WTC11 (cell line): ENCODE measurements at regions not wholly inside any gene's neighbourhood (a gene's known extent, or its start where the extent isn't known, plus 50 kb on each side); places are given as distances from the start of the nearest gene placed in this dataset.

Source experiments
- ATAC-seq: fragments of 200-7000 bp; cut with Tn5 transposase; 2 replicates; pipeline ENCODE4 v1.10.0; 2021; ENCODE audit warnings: mild to moderate bottlenecking, moderate library complexity
- CTCF ChIA-PET: fragments of 300-600 bp; sonication (Branson Sonifier 250); formaldehyde crosslinking; loops from one replicate; lab custom pipeline; 2021; ENCODE audit warnings: antibody characterized with exemption; lab: Charles Lee
- POLR2A ChIA-PET: fragments of 350-600 bp; sonication (Branson Sonifier 250); formaldehyde crosslinking; loops from one replicate; lab custom pipeline; 2021; ENCODE audit warnings: antibody characterized with exemption; lab: Charles Lee
- DNase-seq: peaks from one replicate; pipeline ENCODE4 v3.0.0; 2021; ENCODE audit warnings: low spot score
- H3K27ac Mint-ChIP-seq: 2 replicates; pipeline ENCODE4 v1.8.0; 2021; ENCODE audit warnings: mixed read lengths
- H3K27me3 Mint-ChIP-seq: 2 replicates; pipeline ENCODE4 v1.8.0; 2021; ENCODE audit warnings: low read depth, mild to moderate bottlenecking, moderate library complexity, mixed read lengths
- H3K36me3 Mint-ChIP-seq: 2 replicates; pipeline ENCODE4 v1.8.0; 2021; ENCODE audit warnings: mixed read lengths
- H3K4me1 Mint-ChIP-seq: 2 replicates; pipeline ENCODE4 v1.8.0; 2022; ENCODE audit warnings: mixed read lengths
- H3K4me3 Mint-ChIP-seq: 2 replicates; pipeline ENCODE4 v1.8.0; 2021; ENCODE audit warnings: mild to moderate bottlenecking, moderate library complexity, mixed read lengths
- H3K9me3 Mint-ChIP-seq: 2 replicates; pipeline ENCODE4 v1.8.0; 2021; ENCODE audit warnings: mixed read lengths
- CREB1 ChIP-seq: sonication (generic); formaldehyde crosslinking; IDR thresholded peaks from 2 replicates; pipeline ENCODE4 v1.8.0; 2023; ENCODE audit warnings: mild to moderate bottlenecking, missing genetic modification reagents
- CREM ChIP-seq: sonication (generic); formaldehyde crosslinking; IDR thresholded peaks from 2 replicates; pipeline ENCODE4 v1.8.1; 2022; ENCODE audit warnings: mild to moderate bottlenecking, missing genetic modification reagents, moderate library complexity
- HMGA2 ChIP-seq: fragments of 250-450 bp; sonication (Bioruptor Pico); IDR thresholded peaks from 2 replicates; pipeline ENCODE4 v1.4.0; 2021; ENCODE audit warnings: mild to moderate bottlenecking, moderate library complexity
- NR3C1 ChIP-seq: sonication (generic); formaldehyde crosslinking; conservative IDR thresholded peaks from 2 replicates; pipeline ENCODE4 v1.8.1; 2023; ENCODE audit warnings: low read depth, mild to moderate bottlenecking, missing genetic modification reagents
- SOX15 ChIP-seq: fragments of 250-450 bp; sonication (Bioruptor Pico); IDR thresholded peaks from 2 replicates; pipeline ENCODE4 v1.9.0; 2021; ENCODE audit warnings: mild to moderate bottlenecking
- SP1 ChIP-seq: sonication (generic); formaldehyde crosslinking; conservative IDR thresholded peaks from 2 replicates; pipeline ENCODE4 v1.8.1; 2022; ENCODE audit warnings: missing genetic modification reagents
- ZBTB21 ChIP-seq: sonication (generic); formaldehyde crosslinking; IDR thresholded peaks from 2 replicates; pipeline ENCODE4 v1.8.1; 2023; ENCODE audit warnings: mild to moderate bottlenecking, missing genetic modification reagents, borderline replicate concordance
- ZNF138 ChIP-seq: sonication (generic); formaldehyde crosslinking; conservative IDR thresholded peaks from 2 replicates; pipeline ENCODE4 v1.8.1; 2022; ENCODE audit warnings: mild to moderate bottlenecking, moderate library complexity, missing genetic modification reagents
- ZNF317 ChIP-seq: sonication (generic); formaldehyde crosslinking; IDR thresholded peaks from 2 replicates; pipeline ENCODE4 v1.8.1; 2023; ENCODE audit warnings: low read depth, mild to moderate bottlenecking, moderate library complexity, missing genetic modification reagents, borderline replicate concordance
- TF ChIP-seq, protein P1 (sequence below): sonication (generic); formaldehyde crosslinking; IDR thresholded peaks from 2 replicates; pipeline ENCODE4 v1.8.0; 2023; ENCODE audit warnings: missing genetic modification reagents, mild to moderate bottlenecking, borderline replicate concordance
- TF ChIP-seq, protein P2 (sequence below): fragments of 250-450 bp; sonication (Bioruptor Pico); IDR thresholded peaks from 2 replicates; pipeline ENCODE4 v1.9.0; 2021; ENCODE audit warnings: mild to moderate bottlenecking, borderline replicate concordance
- TF ChIP-seq, protein P3 (sequence below): fragments of 250-450 bp; sonication (Bioruptor Pico); conservative IDR thresholded peaks from 2 replicates; pipeline ENCODE4 v1.9.0; 2021; ENCODE audit warnings: mild to moderate bottlenecking
- TF ChIP-seq, protein P4 (sequence below): sonication (generic); formaldehyde crosslinking; conservative IDR thresholded peaks from 2 replicates; pipeline ENCODE4 v1.8.1; 2023; ENCODE audit warnings: mild to moderate bottlenecking, low read depth, missing genetic modification reagents, moderate library complexity
- TF ChIP-seq, protein P5 (sequence below): sonication (generic); formaldehyde crosslinking; IDR thresholded peaks from 2 replicates; pipeline ENCODE4 v1.8.0; 2022; ENCODE audit warnings: mild to moderate bottlenecking, missing genetic modification reagents
- TF ChIP-seq, protein P6 (sequence below): sonication (generic); formaldehyde crosslinking; IDR thresholded peaks from 2 replicates; pipeline ENCODE4 v1.8.0; 2022; ENCODE audit warnings: missing genetic modification reagents
- TF ChIP-seq, protein P7 (sequence below): sonication (generic); formaldehyde crosslinking; IDR thresholded peaks from 2 replicates; pipeline ENCODE4 v1.8.1; 2023; ENCODE audit warnings: mild to moderate bottlenecking, missing genetic modification reagents

DNA sequence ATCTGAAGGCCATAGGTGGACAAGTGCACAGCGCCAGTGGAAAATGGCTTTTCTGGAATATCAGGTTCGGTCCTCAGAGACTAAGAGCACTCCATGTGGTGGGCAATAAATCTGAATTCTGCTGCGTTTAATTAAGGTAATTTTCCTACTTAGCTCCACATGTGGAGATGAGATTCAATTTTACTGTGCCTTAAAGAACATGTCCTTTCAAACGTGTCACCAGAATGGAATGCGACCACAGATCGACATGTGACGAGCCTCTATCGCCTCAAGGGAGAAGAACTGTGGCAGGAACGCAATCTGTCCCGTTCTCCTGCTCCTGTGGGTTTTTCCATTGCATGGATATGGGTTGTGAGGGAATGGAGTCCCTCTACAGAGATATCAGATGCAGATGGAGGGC lies 205.3 kb upstream of the ZNF32 start:
- H3K27me3 Mint-ChIP-seq = no peaks in the 10 kb centered on the region
- TF ChIP-seq, protein P1, sequence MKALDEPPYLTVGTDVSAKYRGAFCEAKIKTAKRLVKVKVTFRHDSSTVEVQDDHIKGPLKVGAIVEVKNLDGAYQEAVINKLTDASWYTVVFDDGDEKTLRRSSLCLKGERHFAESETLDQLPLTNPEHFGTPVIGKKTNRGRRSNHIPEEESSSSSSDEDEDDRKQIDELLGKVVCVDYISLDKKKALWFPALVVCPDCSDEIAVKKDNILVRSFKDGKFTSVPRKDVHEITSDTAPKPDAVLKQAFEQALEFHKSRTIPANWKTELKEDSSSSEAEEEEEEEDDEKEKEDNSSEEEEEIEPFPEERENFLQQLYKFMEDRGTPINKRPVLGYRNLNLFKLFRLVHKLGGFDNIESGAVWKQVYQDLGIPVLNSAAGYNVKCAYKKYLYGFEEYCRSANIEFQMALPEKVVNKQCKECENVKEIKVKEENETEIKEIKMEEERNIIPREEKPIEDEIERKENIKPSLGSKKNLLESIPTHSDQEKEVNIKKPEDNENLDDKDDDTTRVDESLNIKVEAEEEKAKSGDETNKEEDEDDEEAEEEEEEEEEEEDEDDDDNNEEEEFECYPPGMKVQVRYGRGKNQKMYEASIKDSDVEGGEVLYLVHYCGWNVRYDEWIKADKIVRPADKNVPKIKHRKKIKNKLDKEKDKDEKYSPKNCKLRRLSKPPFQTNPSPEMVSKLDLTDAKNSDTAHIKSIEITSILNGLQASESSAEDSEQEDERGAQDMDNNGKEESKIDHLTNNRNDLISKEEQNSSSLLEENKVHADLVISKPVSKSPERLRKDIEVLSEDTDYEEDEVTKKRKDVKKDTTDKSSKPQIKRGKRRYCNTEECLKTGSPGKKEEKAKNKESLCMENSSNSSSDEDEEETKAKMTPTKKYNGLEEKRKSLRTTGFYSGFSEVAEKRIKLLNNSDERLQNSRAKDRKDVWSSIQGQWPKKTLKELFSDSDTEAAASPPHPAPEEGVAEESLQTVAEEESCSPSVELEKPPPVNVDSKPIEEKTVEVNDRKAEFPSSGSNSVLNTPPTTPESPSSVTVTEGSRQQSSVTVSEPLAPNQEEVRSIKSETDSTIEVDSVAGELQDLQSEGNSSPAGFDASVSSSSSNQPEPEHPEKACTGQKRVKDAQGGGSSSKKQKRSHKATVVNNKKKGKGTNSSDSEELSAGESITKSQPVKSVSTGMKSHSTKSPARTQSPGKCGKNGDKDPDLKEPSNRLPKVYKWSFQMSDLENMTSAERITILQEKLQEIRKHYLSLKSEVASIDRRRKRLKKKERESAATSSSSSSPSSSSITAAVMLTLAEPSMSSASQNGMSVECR (CRISPR knock-in tag) = no peak
- TF ChIP-seq SOX15 (CRISPR knock-in tag) = no peak
- TF ChIP-seq, protein P2, sequence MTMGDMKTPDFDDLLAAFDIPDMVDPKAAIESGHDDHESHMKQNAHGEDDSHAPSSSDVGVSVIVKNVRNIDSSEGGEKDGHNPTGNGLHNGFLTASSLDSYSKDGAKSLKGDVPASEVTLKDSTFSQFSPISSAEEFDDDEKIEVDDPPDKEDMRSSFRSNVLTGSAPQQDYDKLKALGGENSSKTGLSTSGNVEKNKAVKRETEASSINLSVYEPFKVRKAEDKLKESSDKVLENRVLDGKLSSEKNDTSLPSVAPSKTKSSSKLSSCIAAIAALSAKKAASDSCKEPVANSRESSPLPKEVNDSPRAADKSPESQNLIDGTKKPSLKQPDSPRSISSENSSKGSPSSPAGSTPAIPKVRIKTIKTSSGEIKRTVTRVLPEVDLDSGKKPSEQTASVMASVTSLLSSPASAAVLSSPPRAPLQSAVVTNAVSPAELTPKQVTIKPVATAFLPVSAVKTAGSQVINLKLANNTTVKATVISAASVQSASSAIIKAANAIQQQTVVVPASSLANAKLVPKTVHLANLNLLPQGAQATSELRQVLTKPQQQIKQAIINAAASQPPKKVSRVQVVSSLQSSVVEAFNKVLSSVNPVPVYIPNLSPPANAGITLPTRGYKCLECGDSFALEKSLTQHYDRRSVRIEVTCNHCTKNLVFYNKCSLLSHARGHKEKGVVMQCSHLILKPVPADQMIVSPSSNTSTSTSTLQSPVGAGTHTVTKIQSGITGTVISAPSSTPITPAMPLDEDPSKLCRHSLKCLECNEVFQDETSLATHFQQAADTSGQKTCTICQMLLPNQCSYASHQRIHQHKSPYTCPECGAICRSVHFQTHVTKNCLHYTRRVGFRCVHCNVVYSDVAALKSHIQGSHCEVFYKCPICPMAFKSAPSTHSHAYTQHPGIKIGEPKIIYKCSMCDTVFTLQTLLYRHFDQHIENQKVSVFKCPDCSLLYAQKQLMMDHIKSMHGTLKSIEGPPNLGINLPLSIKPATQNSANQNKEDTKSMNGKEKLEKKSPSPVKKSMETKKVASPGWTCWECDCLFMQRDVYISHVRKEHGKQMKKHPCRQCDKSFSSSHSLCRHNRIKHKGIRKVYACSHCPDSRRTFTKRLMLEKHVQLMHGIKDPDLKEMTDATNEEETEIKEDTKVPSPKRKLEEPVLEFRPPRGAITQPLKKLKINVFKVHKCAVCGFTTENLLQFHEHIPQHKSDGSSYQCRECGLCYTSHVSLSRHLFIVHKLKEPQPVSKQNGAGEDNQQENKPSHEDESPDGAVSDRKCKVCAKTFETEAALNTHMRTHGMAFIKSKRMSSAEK (CRISPR knock-in tag) = no peak
- no peak for TF ChIP-seq ZNF317
- no peak for TF ChIP-seq CREB1 (CRISPR knock-in tag)
- TF ChIP-seq ZBTB21 (CRISPR knock-in tag) = no peak
- TF ChIP-seq, protein P3, sequence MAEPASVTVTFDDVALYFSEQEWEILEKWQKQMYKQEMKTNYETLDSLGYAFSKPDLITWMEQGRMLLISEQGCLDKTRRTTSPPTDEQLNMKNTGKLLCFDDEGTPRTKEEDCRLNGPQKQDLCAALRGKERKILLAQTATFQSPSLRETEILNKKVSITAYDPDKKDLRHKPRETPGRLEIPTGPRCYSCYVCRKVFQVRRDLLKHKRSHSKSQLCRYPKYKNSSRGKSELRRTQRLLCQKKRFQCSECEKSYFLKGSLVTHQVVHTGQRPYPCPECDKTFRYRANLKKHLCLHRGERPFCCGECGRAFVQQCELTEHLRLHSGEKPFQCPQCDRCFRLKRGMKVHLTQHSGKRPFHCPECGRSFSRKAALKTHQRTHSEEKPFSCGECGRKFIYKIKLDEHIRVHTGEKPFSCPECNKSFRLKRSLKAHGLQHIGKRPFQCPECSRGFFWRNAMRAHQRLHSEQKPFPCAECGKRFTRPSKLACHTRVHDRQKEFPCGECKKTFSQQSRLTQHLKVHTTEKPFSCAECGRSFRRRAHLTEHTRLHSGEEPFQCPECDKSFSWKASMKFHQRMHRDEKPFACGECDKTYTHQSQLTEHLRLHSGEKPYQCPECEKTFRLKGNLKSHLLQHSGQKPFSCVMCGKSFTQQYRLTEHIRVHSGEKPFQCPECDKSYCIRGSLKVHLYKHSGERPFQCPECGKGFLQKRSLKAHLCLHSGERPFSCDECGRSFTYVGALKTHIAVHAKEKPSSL = no peak
- no peak for TF ChIP-seq CREM (CRISPR knock-in tag)
- no peak for TF ChIP-seq HMGA2 (CRISPR knock-in tag)
- TF ChIP-seq, protein P4, sequence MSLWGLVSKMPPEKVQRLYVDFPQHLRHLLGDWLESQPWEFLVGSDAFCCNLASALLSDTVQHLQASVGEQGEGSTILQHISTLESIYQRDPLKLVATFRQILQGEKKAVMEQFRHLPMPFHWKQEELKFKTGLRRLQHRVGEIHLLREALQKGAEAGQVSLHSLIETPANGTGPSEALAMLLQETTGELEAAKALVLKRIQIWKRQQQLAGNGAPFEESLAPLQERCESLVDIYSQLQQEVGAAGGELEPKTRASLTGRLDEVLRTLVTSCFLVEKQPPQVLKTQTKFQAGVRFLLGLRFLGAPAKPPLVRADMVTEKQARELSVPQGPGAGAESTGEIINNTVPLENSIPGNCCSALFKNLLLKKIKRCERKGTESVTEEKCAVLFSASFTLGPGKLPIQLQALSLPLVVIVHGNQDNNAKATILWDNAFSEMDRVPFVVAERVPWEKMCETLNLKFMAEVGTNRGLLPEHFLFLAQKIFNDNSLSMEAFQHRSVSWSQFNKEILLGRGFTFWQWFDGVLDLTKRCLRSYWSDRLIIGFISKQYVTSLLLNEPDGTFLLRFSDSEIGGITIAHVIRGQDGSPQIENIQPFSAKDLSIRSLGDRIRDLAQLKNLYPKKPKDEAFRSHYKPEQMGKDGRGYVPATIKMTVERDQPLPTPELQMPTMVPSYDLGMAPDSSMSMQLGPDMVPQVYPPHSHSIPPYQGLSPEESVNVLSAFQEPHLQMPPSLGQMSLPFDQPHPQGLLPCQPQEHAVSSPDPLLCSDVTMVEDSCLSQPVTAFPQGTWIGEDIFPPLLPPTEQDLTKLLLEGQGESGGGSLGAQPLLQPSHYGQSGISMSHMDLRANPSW (CRISPR knock-in tag) = no peak
- TF ChIP-seq, protein P5, sequence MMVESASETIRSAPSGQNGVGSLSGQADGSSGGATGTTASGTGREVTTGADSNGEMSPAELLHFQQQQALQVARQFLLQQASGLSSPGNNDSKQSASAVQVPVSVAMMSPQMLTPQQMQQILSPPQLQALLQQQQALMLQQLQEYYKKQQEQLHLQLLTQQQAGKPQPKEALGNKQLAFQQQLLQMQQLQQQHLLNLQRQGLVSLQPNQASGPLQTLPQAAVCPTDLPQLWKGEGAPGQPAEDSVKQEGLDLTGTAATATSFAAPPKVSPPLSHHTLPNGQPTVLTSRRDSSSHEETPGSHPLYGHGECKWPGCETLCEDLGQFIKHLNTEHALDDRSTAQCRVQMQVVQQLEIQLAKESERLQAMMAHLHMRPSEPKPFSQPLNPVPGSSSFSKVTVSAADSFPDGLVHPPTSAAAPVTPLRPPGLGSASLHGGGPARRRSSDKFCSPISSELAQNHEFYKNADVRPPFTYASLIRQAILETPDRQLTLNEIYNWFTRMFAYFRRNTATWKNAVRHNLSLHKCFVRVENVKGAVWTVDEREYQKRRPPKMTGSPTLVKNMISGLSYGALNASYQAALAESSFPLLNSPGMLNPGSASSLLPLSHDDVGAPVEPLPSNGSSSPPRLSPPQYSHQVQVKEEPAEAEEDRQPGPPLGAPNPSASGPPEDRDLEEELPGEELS (CRISPR knock-in tag) = no peak
- no peak for TF ChIP-seq NR3C1
- TF ChIP-seq, protein P6, sequence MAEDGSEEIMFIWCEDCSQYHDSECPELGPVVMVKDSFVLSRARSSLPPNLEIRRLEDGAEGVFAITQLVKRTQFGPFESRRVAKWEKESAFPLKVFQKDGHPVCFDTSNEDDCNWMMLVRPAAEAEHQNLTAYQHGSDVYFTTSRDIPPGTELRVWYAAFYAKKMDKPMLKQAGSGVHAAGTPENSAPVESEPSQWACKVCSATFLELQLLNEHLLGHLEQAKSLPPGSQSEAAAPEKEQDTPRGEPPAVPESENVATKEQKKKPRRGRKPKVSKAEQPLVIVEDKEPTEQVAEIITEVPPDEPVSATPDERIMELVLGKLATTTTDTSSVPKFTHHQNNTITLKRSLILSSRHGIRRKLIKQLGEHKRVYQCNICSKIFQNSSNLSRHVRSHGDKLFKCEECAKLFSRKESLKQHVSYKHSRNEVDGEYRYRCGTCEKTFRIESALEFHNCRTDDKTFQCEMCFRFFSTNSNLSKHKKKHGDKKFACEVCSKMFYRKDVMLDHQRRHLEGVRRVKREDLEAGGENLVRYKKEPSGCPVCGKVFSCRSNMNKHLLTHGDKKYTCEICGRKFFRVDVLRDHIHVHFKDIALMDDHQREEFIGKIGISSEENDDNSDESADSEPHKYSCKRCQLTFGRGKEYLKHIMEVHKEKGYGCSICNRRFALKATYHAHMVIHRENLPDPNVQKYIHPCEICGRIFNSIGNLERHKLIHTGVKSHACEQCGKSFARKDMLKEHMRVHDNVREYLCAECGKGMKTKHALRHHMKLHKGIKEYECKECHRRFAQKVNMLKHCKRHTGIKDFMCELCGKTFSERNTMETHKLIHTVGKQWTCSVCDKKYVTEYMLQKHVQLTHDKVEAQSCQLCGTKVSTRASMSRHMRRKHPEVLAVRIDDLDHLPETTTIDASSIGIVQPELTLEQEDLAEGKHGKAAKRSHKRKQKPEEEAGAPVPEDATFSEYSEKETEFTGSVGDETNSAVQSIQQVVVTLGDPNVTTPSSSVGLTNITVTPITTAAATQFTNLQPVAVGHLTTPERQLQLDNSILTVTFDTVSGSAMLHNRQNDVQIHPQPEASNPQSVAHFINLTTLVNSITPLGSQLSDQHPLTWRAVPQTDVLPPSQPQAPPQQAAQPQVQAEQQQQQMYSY (CRISPR knock-in tag) = no peak
- TF ChIP-seq, protein P7, sequence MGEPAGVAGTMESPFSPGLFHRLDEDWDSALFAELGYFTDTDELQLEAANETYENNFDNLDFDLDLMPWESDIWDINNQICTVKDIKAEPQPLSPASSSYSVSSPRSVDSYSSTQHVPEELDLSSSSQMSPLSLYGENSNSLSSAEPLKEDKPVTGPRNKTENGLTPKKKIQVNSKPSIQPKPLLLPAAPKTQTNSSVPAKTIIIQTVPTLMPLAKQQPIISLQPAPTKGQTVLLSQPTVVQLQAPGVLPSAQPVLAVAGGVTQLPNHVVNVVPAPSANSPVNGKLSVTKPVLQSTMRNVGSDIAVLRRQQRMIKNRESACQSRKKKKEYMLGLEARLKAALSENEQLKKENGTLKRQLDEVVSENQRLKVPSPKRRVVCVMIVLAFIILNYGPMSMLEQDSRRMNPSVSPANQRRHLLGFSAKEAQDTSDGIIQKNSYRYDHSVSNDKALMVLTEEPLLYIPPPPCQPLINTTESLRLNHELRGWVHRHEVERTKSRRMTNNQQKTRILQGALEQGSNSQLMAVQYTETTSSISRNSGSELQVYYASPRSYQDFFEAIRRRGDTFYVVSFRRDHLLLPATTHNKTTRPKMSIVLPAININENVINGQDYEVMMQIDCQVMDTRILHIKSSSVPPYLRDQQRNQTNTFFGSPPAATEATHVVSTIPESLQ = no peak
- no peak for TF ChIP-seq SP1 (CRISPR knock-in tag)
- no peak for TF ChIP-seq ZNF138
- ChIA-PET CTCF (interaction anchor here (0.6 kb wide), 1 partner anchor 603 kb away, joined by 3 read pairs; no protein-coding TSS in a partner anchor), POLR2A (no interaction called here)
- H3K36me3 Mint-ChIP-seq = no peaks in the 10 kb centered on the region
- no peaks in the 10 kb centered on the region for H3K4me1 Mint-ChIP-seq
- H3K4me3 Mint-ChIP-seq = no peak overlapping the region
- H3K27ac Mint-ChIP-seq = no peak overlapping the region
- DNase-seq = no peak
- no peak for ATAC-seq
- peaks cover 16% of the 10 kb centered on the region for H3K9me3 Mint-ChIP-seq
